ENCODE measurements at regions not wholly inside any gene's neighbourhood (a gene's known extent, or its start where the extent isn't known, plus 50 kb on each side); places are given as distances from the start of the nearest gene placed in this dataset.

- peak; percentile 2 to 24 for DNase-seq
Observed at GRCh38 chr3:154018100-154018696, 103.0 kb upstream of the ARHGEF26 start.

GRCh38 chr3:154022606-154023005 lies 98.6 kb upstream of the ARHGEF26 start:
- no peak for DNase-seq

GRCh38 chr3:154023148-154023547 lies 98.0 kb upstream of the ARHGEF26 start:
- DNase-seq, result no peak

GRCh38 chr3:154025007-154025406 lies 96.2 kb upstream of the ARHGEF26 start:
- no peak for DNase-seq

GRCh38 chr3:154029926-154030325 lies 91.3 kb upstream of the ARHGEF26 start:
- DNase-seq, result no peak

GRCh38 chr3:154034797-154035330 lies 86.3 kb upstream of the ARHGEF26 start:
- DNase-seq, result no peak

- no peak for DNase-seq
Observed at GRCh38 chr3:154040283-154040682, 80.9 kb upstream of the ARHGEF26 start.

- no peak for DNase-seq
Observed at GRCh38 chr3:154044671-154045070, 76.5 kb upstream of the ARHGEF26 start.

- no peak for DNase-seq
Observed at GRCh38 chr3:154050216-154050615, 71.0 kb upstream of the ARHGEF26 start.

GRCh38 chr3:154050766-154051165 lies 70.4 kb upstream of the ARHGEF26 start:
- DNase-seq, result no peak

- DNase-seq, result no peak
Observed at GRCh38 chr3:154059833-154060232, 61.4 kb upstream of the ARHGEF26 start.

- no peak for DNase-seq
Observed at GRCh38 chr3:154060238-154061000, 60.8 kb upstream of the ARHGEF26 start.

GRCh38 chr3:154061001-154061370 lies 60.2 kb upstream of the ARHGEF26 start:
- no peak for DNase-seq

GRCh38 chr3:154062513-154062912 lies 58.7 kb upstream of the ARHGEF26 start:
- DNase-seq, result no peak

- no peak for DNase-seq
Observed at GRCh38 chr3:154071146-154071545, 50.0 kb upstream of the ARHGEF26 start.

All from CD4-positive, alpha-beta T cell treated with Interleukin-1 beta for 1 hour (primary cell).